ENCODE measurements at regions not wholly inside any gene's neighbourhood (a gene's known extent, or its start where the extent isn't known, plus 50 kb on each side); places are given as distances from the start of the nearest gene placed in this dataset.

GRCh38 chr3:28860307-28860706 is 420.6 kb upstream of the RBMS3 start:
- Histone ChIP-seq H3K4me3 (ENCODE audit: low read depth, low read length, poor library complexity, severe bottlenecking) (no peak overlapping the region), H3K27me3 (ENCODE audit: insufficient read depth, low read length) (no peaks in the 10 kb centered on the region), H2AFZ (ENCODE audit: low read length) (no peak overlapping the region), H4K20me1 (ENCODE audit: insufficient read depth, low read length) (no peaks in the 10 kb centered on the region), H3K4me2 (ENCODE audit: low read length) (no peak overlapping the region; the same call in 1 of the 2 replicates), H3K36me3 (ENCODE audit: insufficient read depth, low read length) (no peaks in the 10 kb centered on the region), H3K4me1 (ENCODE audit: insufficient read depth, low read length, severe bottlenecking) (peaks cover 15% of the 10 kb centered on the region), H3K9ac (ENCODE audit: low read length) (no peak overlapping the region), H3K27ac (ENCODE audit: low read depth, low read length, poor library complexity, severe bottlenecking) (no peak overlapping the region), H3K79me2 (ENCODE audit: insufficient read depth, low read length) (no peaks in the 10 kb centered on the region), H3K9me2 (ENCODE audit: low read depth, low read length) (no peaks in the 10 kb centered on the region), H3F3A (ENCODE audit: insufficient read depth, low read length) (no peaks in the 10 kb centered on the region), H3K9me3 (ENCODE audit: low read length) (no peaks in the 10 kb centered on the region)
- no peak for TF ChIP-seq CTCF (IDR thresholded peaks at IDR 0.05; ENCODE audit: low read length)
- no peak for TF ChIP-seq EZH2 (IDR thresholded peaks at IDR 0.05; ENCODE audit: borderline replicate concordance, low read length)

GRCh38 chr3:28863186-28863585 is 417.7 kb upstream of the RBMS3 start:
- Histone ChIP-seq H3K79me2 (ENCODE audit: insufficient read depth, low read length) (no peaks in the 10 kb centered on the region), H3K9me2 (ENCODE audit: low read depth, low read length) (no peaks in the 10 kb centered on the region), H3K4me2 (ENCODE audit: low read length) (no peak overlapping the region), H3K9ac (ENCODE audit: low read length) (no peak overlapping the region), H3K4me3 (ENCODE audit: low read depth, low read length, poor library complexity, severe bottlenecking) (no peak overlapping the region), H3K36me3 (ENCODE audit: insufficient read depth, low read length) (no peaks in the 10 kb centered on the region), H3F3A (ENCODE audit: insufficient read depth, low read length) (no peaks in the 10 kb centered on the region), H3K4me1 (ENCODE audit: insufficient read depth, low read length, severe bottlenecking) (peaks cover 14% of the 10 kb centered on the region), H3K27me3 (ENCODE audit: insufficient read depth, low read length) (0 out of 2 replicates have a peak, but pooled peaks cover 3% of the 10 kb centered on the region), H4K20me1 (ENCODE audit: insufficient read depth, low read length) (no peaks in the 10 kb centered on the region), H2AFZ (ENCODE audit: low read length) (no peak overlapping the region), H3K27ac (ENCODE audit: low read depth, low read length, poor library complexity, severe bottlenecking) (no peak overlapping the region), H3K9me3 (ENCODE audit: low read length) (no peaks in the 10 kb centered on the region)
- no peak for TF ChIP-seq EZH2 (IDR thresholded peaks at IDR 0.05; ENCODE audit: borderline replicate concordance, low read length)
- TF ChIP-seq CTCF (IDR thresholded peaks at IDR 0.05; ENCODE audit: low read length), result no peak

- H3K27ac ChIP-seq (ENCODE audit: low read depth, low read length, poor library complexity, severe bottlenecking), result no peak overlapping the region
- no peak overlapping the region for H3K4me3 ChIP-seq (ENCODE audit: low read depth, low read length, poor library complexity, severe bottlenecking)
- H3K79me2 ChIP-seq (ENCODE audit: insufficient read depth, low read length), result no peaks in the 10 kb centered on the region
- H2AFZ ChIP-seq (ENCODE audit: low read length), result no peak overlapping the region
- TF ChIP-seq CTCF (IDR thresholded peaks at IDR 0.05; ENCODE audit: low read length) (no peak), EZH2 (IDR thresholded peaks at IDR 0.05; ENCODE audit: borderline replicate concordance, low read length) (no peak)
- no peak overlapping the region for H3K9ac ChIP-seq (ENCODE audit: low read length)
- H3K36me3 ChIP-seq (ENCODE audit: insufficient read depth, low read length), result no peaks in the 10 kb centered on the region
- H3K9me3 ChIP-seq (ENCODE audit: low read length), result no peaks in the 10 kb centered on the region
- no peak overlapping the region for H3K4me2 ChIP-seq (ENCODE audit: low read length)
- no peaks in the 10 kb centered on the region for H3F3A ChIP-seq (ENCODE audit: insufficient read depth, low read length)
- H3K4me1 ChIP-seq (ENCODE audit: insufficient read depth, low read length, severe bottlenecking), result peaks cover 7% of the 10 kb centered on the region
- H3K27me3 ChIP-seq (ENCODE audit: insufficient read depth, low read length), result 0 out of 2 replicates have a peak, but pooled peaks cover 3% of the 10 kb centered on the region
- H3K9me2 ChIP-seq (ENCODE audit: low read depth, low read length), result no peaks in the 10 kb centered on the region
- H4K20me1 ChIP-seq (ENCODE audit: insufficient read depth, low read length), result no peaks in the 10 kb centered on the region
These were observed 413.0 kb upstream of the RBMS3 start for GRCh38 chr3:28867836-28868235.
